GM23338 (cell line): ENCODE measurements at regions not wholly inside any gene's neighbourhood (a gene's known extent, or its start where the extent isn't known, plus 50 kb on each side); places are given as distances from the start of the nearest gene placed in this dataset.

Experiments
- CREB1 ChIP-seq: fragments of 250-450 bp; sonication (Bioruptor Pico); IDR thresholded peaks from 2 replicates; pipeline ENCODE4 v1.5.0; 2020; ENCODE audit warnings: low read depth, mild to moderate bottlenecking, moderate library complexity
- CTCF ChIP-seq, 2 experiments: fragments of 200-600 bp in 1 of 2; sonication (generic) in 1 of 2; conservative IDR thresholded peaks; 2 replicates each; pipeline versions ENCODE4 v1.5.1 to v1.6.1; 2016 to 2017; ENCODE audit warnings: antibody characterized with exemption in 2 of 2, low read depth in 2 of 2, mild to moderate bottlenecking in 2 of 2, moderate library complexity in 1 of 2
- ETS1 ChIP-seq: IDR thresholded peaks from 2 replicates; pipeline ENCODE4 v1.6.1; 2016; ENCODE audit warnings: antibody characterized with exemption
- EZH2 ChIP-seq: fragments of 200-600 bp; sonication (generic); IDR thresholded peaks from one replicate; pipeline ENCODE4 v1.8.0; 2017; ENCODE audit warnings: antibody characterized with exemption, mild to moderate bottlenecking, low read depth; ENCODE audit not compliant: unreplicated experiment
- EZH2phosphoT487 ChIP-seq: fragments of 200-600 bp; sonication (generic); IDR thresholded peaks from one replicate; pipeline ENCODE4 v1.8.1; 2018; ENCODE audit warnings: antibody characterized with exemption; ENCODE audit not compliant: unreplicated experiment
- JUNB ChIP-seq: IDR thresholded peaks from one replicate; pipeline ENCODE4 v1.6.1; 2016; ENCODE audit warnings: antibody characterized with exemption; ENCODE audit not compliant: unreplicated experiment
- NANOG ChIP-seq: IDR thresholded peaks from 2 replicates; pipeline ENCODE4 v1.6.1; 2016; ENCODE audit warnings: antibody characterized with exemption, borderline replicate concordance
- POLR2AphosphoS5 ChIP-seq: IDR thresholded peaks from 2 replicates; pipeline ENCODE4 v1.6.1; 2016; ENCODE audit warnings: antibody characterized with exemption, low read depth
- REST ChIP-seq: IDR thresholded peaks from one replicate; pipeline ENCODE4 v1.6.1; 2018; ENCODE audit warnings: antibody characterized with exemption; ENCODE audit not compliant: unreplicated experiment
- ZNF114 ChIP-seq: fragments of 250-450 bp; sonication (Bioruptor Pico); IDR thresholded peaks from 2 replicates; pipeline ENCODE4 v1.5.0; 2020; ENCODE audit warnings: mild to moderate bottlenecking, moderate library complexity
- ZNF462 ChIP-seq: fragments of 250-450 bp; sonication (Bioruptor Pico); IDR thresholded peaks from 2 replicates; pipeline ENCODE4 v1.5.0; 2020; ENCODE audit warnings: mild to moderate bottlenecking, moderate library complexity

- no peak for TF ChIP-seq NANOG
- no peak for TF ChIP-seq POLR2AphosphoS5
- TF ChIP-seq EZH2: no peak
- TF ChIP-seq CTCF (conservative IDR thresholded peaks at IDR 0.05; ENCODE audit: low read depth in 2 of 2): no peak
- no peak for TF ChIP-seq REST
- TF ChIP-seq ETS1: no peak
- no peak for TF ChIP-seq EZH2phosphoT487
- no peak for TF ChIP-seq JUNB
- no peak for TF ChIP-seq CREB1 (CRISPR knock-in tag)
- no peak for TF ChIP-seq ZNF462 (CRISPR knock-in tag)
- TF ChIP-seq ZNF114 (CRISPR knock-in tag): no peak
Measured at GRCh38 chr3:8233938-8234337, 267.7 kb upstream of the LMCD1 start.
